Anterior cingulate cortex (tissue), 58 donors: ENCODE measurements at regions not wholly inside any gene's neighbourhood (a gene's known extent, or its start where the extent isn't known, plus 50 kb on each side); places are given as distances from the start of the nearest gene placed in this dataset.
"Not testable (repeated sequence)": the region's sequence is repeated elsewhere in the genome, so short reads cannot be mapped to it uniquely, and the experiment has no call there.

Experiments
- DNase-seq, 58 donors: peaks; one replicate each; lab custom pipeline; 2025; lab: John Stamatoyannopoulos, UW

DNA sequence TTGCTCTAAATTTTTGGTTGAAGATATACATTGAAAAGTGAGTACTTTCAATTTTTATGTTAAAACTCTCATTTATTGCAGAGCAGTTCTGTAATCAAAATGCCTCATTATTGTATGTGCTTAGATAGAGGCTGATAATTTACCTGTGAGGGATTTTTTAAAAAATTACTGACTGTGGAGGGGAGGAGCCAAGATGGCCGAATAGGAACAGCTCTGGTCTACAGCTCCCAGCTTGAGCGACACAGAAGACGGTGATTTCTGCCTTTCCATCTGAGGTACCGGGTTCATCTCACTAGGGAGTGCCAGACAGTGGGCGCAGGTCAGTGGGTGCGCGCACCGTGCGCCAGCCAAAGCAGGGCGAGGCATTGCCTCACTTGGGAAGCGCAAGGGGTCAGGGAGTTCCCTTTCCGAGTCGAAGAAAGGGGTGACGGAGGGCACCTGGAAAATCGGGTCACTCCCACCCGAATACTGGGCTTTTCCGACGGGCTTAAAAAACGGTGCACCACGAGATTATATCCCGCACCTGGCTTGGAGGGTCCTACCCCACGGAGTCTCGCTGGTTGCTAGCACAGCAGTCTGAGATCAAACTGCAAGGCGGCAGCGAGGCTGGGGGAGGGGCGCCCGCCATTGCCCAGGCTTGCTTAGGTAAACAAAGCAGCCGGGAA lies 89.4 kb downstream of the DDX11 start:
- DNase-seq: not testable (repeated sequence)

DNA sequence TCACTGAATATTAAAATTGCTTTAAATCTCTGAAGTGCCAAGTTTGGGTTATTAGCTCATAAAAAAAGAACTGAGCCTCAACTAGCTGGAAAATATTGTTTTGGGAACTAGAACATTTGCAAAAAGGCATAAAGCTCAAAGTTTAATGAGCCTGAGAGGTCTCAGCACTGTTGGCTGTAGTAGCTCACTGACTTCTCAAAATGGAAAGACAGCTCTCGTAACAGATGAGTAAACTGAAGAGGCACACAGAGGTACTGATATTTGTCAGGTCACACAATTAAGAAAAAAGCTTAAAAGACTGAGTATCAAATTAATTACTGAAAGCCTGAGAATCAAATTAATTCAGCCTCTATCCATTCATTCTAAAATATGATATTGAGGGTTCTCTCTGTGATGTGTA lies 100.6 kb downstream of the DDX11 start:
- not testable (repeated sequence) for DNase-seq

DNA sequence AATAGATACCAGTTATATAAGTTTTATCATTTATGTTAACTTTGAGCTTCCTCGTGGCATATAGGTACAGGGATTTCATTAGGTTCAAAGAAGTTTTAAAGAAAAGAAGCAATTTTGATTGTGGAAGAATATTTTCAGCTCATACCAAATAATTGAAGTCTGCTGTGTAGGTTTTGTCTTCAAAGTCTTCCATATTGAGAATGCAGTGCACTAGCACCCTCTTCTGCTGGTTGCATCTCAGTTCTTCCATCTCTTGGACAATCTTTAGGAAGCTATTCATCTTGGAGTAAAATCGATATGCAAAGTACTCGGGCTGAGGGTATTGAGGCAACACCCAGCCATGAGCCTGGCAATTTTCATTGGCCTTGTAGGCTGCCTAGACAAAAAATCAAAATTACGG lies 103.9 kb downstream of the DDX11 start:
- DNase-seq: not testable (repeated sequence)

DNA sequence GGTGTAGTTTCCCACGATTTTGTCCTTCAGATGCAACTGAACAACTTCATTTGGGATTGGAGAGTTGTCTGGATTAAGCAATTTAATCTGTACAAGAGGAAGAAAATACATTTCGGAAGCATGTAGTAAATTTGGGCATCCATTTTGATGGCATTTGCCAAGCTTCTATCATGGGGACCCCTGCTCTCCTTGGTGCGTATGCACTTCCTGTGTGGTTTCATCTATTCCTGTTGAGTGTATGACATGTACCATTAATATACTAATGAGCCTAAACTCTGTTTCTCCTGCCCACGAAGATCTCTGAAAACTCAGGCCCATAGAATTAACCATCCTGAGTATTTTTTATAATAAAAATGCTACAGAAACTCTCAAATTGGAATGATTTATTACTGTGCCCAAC lies 105.2 kb downstream of the DDX11 start:
- not testable (repeated sequence) for DNase-seq

DNA sequence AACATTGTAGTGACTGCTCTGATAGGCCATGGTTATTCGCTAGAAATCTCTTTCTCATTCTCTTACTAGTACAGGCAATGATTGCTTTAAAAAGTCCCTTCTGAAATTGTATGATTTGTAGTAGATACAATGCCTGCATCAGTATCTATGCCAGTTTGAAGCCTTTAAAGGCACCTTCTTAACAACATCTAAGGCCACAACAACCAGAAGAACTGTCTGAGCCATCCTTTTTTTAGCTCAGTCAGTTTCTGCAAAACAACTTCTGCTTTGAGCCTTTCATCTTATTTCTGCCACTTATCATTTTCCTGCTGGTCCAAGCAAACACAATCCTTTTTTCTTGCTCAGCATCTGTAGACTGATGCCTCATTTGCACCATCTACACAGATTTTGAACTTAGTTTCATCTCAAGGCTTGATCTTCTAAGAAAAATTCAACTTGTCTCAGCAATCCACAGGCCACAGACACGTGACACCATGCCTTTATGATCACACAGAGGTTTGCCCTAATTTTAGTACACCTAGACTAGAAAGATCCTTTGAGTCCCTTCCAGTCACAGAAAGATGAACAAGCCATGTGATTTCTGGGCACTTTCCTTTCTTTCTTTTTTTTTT lies 106.1 kb downstream of the DDX11 start:
- not testable (repeated sequence) for DNase-seq

DNA sequence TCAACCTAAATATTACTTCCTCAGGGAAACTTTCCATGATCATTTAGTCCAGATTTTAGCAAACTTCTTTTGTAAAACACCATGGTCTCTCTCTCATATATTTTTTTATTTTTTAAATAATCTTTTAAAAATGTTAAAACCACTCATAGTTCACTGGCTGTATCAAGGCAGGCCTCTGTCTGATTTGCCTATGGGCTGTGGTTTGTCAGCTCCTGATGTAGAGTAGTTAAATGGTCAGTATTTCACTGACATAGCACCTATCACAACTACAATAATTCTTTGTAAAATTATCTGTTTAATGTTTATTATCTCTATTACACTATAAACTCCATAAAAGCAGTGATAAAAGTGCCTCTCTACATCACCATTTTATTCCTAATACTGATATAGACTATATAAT lies 108.9 kb downstream of the DDX11 start:
- DNase-seq: not testable (repeated sequence)

DNA sequence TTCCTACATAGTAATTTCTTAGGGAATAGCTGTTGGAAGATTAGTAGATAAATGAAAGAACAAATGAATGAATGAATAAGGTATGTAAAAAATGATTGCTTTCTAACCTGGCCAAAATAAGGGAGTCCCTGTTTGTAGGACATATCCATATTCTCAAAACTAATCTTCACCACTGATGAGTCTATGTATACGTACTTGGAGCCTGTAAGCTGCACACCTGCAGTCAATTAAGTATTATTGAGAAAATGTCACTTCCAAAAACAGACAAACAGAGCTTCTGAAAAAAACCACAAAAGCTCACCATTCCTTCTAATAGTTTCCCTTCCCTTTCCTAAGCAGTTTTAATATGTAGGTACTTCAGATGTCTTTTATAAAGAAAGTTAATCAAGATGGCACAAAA lies 109.4 kb downstream of the DDX11 start:
- not testable (repeated sequence) for DNase-seq

DNA sequence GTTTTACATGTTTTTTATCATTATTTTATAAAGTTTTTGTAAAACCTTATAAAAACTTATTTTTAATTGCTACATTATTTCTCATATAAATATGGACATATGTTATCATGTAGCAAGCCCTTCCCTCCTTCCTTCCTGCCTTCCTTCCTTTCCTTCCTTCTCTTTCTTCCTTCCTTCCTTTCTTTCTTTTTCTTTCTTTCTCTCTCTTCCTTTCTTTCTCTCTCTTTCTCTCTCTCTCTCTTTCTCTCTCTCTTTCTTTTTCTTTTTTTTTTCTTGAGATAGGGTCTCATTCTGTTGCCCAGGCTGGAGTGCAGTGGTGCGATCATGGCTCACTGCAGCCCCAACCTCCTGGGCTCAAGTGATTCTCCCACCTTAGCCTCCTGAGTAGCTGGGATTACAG lies 110.2 kb downstream of the DDX11 start:
- not testable (repeated sequence) for DNase-seq

DNA sequence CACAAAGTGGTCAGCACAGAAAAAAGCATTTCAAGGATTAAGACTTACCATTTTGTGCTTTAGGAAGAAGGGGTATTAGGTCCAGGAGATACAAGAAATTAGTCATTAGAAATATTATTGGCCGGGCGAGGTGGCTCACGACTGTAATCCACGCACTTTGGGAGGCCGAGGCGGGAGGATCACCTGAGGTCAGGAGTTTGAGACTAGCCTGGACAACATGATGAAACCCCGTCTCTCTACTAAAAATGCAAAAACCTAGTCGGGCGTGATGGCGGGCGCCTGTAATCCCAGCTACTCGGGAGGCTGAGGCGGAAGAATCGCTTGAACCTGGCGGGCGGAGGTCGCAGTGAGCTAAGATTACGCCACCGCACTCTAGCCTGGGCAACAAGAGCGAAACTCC lies 111.0 kb downstream of the DDX11 start:
- DNase-seq: not testable (repeated sequence)

DNA sequence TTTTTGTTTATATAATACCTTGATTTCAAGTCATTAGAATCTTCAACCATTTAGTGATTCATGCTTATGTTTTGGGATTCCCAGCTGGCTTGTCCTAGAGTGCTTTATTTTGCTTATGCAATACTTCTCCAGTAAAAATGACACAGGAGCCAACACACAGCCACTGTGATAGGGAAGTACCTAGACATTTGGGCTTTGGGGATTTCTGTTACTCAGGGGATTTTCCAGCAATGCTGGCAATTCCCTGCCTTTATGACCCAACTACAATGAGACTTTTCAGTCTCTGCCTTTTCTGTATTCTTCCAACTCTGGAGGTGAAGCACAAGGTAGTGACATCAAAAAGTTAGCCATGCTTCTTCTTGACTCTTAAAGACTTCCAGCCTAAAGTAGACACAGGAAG lies 119.0 kb downstream of the DDX11 start:
- DNase-seq: not testable (repeated sequence)

DNA sequence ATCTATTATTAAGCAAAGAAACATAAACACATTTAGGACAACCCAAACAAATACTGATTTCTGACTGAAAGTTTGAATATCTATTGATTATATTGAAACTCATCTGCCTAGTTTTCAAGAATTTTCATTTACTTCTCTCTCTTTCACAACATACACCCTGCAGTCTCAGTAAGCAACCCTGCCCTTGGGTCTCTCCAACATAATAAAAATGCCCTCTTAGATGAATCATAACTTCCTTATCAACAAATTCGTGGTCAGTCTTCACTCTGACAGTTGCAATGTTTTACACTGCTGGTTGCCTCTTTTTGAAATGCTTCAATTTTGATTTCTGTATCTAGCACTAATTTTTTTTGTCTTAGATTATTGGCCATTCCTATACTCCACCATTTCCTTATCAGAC lies 122.0 kb downstream of the DDX11 start:
- not testable (repeated sequence) for DNase-seq

DNA sequence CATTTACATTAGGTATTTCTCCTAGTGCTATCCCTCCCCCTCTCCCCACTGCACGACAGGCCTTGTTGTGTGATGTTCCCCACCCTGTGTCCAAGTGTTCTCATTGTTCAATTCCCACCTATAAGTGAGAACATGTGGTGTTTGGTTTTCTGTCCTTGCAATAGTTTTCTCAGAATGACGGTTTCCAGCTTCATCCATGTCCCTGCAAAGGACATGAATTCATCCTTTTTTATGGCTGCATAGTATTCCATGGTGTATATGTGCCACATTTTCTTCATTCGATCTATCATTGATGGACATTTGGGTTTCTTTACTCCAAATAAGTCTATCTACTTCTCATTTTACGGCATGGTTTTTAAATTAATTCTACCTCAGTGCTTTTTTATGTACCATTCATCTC lies 125.8 kb downstream of the DDX11 start:
- not testable (repeated sequence) for DNase-seq

DNA sequence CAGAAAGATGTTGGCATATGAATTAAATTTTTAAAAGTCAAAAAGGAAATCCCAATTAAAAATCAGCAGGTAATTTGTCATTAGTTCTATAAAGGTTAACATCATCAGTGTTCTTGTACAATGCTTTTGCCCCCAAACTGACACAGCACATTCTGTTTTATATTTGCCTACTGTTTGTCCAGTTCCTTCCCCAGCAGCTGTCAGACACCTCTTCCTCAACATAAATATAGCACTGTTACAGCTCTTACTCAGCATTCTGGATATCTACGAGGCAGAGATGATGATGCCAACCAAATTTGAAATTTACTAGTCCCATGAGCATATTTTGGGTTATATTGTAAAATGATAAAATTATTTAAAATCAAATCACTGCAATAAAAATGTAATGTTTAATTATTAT lies 124.6 kb downstream of the SINHCAF start:
- peak in 1 of 58 donors; percentile 40 for DNase-seq

DNA sequence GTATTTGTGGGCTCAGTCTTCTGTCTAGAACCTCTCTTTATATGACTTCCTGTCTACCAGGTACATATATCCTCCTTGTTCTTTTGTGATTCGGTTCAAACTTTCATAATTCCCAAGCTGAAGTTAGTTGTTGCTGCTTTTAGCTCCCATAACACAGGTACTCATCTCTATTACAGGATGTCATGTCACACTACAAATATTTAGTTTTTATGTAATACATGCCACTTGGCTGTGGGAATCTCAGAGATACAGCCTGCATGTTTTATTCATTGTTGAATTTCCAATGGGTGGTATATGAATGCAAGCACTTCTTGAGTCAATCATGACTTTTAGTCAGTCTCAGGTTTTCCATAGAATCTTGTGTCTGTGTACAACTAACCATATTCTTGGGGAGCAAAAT lies 122.7 kb downstream of the SINHCAF start:
- DNase-seq: no peak

DNA sequence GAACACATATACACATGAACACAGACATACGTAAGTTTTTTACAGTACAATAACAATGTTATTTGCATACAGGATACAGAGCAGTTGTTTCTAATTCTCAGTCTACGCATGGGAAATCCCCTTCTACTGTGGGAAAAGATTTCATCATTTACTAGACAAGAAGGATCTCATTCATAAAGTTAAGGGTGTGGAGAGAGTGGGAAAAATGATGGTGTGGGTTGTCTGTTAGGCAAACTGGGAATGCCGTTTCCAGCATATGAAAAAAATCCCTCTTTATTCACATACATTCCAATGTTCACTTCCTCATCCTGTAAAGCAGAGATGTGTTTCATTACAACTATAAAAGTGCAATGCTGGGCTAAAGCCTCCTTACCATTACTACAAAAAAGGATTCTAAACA lies 120.9 kb downstream of the SINHCAF start:
- no peak for DNase-seq

DNA sequence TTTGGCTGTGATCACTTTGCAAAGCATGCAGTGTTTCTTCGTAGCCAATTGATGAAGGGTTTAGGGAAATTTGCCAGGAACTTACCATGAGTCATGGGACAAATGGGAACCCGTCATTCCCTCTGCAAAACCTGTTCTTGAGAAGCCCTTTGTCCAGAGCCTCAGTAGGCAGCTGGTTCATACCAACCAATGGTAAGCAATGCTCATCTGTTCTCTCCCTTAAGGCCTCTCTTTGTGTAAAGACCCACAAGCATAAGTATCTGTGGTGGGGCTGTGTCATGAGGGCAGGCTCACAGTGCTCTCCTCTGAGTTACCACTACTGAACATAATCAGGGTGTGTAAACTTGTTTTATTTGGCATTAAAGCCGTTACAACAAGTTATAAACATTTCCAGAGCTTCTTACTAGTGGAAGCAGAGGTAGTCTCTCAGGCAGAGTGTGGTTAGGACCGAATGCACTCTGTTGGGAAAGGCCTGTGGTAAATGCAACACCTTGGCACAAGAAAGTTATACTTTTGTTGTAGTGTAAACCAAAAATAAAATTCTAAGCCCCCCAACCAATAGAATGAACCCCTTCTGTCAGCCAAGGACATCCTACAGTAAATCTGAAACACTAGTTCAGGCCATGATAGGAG lies 119.8 kb downstream of the SINHCAF start:
- no peak for DNase-seq

DNA sequence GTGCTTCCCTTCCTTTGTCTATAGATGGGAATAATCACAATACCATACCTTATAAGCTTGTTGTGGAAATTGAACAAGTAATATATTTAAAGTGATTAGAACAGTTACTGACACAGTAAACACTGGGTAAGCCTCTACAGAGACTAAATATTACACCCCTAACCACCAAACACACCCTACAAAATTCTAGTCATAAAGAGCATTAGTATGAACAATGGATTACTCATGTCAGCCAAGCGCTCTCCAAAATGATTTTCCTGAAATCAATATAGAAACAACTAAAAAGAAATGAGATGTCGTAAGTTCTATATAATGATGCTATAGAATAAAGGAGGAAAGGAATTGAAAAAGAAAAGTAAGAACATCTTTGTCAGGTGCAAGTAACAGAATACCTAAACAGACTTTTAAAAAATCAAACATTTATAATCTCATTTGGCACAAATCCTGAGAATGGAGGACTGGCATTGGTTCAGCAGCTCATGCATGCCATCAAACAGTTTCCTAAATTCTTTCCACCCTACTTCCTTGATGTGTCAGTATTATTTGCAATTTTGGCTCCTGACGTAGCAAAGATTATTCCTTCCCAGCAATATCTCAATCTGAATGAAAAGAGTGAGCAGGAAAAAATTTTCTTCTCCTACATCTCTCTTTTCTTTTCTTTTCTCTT lies 118.0 kb downstream of the SINHCAF start:
- no peak for DNase-seq

DNA sequence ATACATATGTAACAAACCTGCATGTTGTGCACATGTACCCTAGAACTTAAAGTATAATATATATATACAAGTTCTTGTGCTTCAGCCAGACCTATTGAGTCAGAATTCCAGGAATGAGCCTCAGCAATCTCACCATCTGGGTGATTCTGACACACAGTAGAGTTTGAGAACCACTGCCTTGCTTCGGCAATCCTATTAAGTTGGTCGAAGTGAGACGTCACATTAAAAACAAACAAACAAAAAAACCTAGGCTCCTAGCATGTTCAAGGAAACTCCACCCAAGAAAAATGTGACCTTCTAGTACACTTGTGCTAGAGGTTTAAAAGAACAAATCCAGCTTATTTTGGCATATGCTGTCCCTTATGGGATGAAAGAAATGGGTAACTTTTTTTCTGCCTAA lies 115.8 kb downstream of the SINHCAF start:
- no peak for DNase-seq

DNA sequence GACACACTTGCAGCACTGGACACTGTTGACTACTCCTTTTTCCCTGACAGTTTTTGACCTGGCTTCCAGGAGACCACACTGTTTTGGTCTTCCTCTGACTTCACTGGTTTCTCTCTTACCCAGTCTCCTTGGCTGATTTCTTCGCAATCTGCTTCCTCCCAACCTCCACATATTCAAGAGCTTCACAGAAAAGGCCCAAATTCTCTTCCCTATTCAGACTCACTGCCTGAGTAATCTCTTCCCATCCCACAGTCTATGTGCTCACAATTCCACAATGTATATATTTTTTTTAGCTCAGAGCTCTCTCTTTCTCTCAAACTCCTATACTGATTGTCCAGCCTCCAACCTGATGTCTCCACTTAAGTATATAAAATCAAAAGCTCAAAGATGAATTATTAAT lies 115.4 kb downstream of the SINHCAF start:
- DNase-seq: no peak

DNA sequence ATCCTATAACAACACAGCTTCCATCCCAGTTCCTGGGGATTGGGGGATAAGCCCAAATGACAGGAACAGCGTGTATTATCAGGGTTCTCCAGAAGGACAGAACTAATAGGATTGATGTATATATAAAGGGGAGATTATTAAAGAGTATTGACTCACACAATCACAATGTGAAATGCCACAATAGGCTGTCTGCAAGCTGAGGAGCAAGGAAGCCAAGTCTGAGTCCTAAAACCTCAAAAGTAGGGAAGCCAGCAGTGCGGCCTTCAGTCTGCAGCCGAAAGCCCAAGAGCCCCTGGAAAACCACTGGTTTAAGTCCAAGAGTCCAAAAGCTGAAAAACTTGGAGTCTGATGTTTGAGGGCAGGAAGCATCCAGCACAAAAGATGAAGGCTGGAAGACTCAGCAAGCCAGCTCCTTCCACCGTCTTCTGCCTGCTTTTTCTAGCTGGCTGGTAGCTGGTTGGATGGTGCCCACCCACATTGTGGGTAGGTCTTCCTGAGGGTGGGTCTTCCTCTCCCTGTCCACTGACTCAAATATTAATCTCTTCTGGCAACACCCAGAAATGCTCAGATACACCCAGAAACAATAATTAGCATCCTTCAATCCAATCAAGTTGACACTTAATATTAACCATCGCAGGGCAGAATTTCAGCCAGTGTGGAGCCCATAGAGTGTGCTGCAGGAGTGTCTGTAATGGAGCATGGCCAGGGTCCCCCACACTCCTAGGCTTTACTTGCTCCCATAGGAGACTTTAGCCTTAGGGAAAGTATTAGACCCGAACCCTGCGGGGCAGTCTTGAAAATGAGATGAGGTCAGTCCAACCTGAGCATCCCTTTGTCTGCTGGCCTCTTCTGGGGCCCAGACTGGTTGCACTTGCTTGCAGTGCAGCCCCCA lies 111.1 kb downstream of the SINHCAF start:
- DNase-seq: no peak
